Stimulated activated CD4-positive, alpha-beta T cell treated with anti-CD3 and anti-CD28 coated beads, TNF-alpha, amount 100 ng/mL, for 1 hour (primary cell): ENCODE measurements at regions not wholly inside any gene's neighbourhood (a gene's known extent, or its start where the extent isn't known, plus 50 kb on each side); places are given as distances from the start of the nearest gene placed in this dataset.
"Not testable (repeated sequence)": the region's sequence is repeated elsewhere in the genome, so short reads cannot be mapped to it uniquely, and the experiment has no call there.

ENCODE experiments used
- DNase-seq, 3 donors: peaks; one replicate each; pipeline ENCODE4 v3.0.0-alpha.2; 2020; ENCODE audit warnings: low read depth in 3 of 3, low spot score in 1 of 3

DNA sequence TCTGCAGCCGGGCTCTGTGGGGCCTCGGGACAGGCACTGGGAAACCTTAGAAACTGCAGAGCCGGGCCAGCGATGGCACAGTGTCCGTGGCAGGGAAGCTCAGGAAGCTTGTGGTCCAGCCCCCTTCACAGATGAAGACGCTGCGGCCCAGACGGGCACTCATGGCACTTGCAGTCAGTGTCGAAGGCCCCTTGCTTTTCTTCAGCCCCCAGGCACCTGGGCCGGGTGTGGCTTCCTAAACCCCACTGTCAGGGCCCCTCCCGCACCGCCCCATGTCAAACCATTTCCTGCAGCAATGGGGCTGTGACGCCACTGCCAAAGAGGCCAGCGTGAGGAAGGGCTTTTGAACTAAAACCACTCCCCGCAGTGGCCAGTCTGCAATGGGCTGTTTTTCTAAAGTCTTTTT is 164.0 kb downstream of the LAT start:
- peak; percentile 19 to 52 (median 38) for DNase-seq

DNA sequence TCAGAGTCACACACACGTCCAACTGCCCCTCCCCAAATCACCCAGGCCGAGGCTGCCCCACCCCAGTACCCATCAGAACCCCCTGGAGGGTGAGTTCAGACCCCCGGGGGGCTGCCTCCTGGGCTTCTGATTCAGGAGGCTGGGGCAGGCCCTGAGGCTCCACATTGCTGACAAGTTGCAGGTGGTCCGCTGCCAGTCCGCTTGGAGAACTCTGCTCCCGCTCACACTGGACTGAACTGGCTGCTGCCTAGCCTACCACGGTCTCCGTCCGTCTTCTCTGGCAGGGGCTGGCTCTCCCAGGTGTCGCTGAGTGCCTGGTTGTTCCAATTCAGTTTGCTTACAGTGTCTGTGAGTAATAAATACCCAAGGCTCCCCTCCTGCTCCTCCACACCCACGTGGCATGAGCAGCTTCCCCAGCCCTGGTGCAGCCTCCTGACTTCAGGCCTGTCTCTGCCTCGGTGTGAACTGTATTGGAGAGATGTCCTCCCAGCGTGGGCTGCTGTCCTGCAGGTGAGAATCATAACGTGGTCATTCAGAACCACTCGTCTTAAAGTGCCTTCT is 163.4 kb downstream of the LAT start:
- peak in 1 of 3 donors; percentile 26 for DNase-seq

DNA sequence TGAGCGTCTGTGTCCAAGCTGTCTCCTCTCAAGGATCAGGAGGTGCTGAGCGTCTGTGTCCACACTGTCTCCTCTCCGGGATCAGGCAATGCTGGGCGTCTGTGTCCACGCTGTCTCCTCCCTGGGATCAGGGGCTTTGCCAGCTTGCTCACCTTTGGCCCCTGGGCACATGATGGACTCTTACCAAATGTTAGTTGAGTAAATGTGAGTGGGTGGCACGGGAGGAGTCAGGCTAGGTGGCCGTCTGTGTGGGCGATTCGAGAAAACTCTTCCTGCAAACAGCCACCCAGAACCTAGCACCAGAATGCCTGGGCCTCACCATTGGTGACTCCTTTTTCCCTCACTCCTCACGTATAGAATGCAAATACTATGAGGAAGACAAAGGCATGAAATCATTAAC is 162.9 kb downstream of the LAT start:
- not testable (repeated sequence) for DNase-seq

DNA sequence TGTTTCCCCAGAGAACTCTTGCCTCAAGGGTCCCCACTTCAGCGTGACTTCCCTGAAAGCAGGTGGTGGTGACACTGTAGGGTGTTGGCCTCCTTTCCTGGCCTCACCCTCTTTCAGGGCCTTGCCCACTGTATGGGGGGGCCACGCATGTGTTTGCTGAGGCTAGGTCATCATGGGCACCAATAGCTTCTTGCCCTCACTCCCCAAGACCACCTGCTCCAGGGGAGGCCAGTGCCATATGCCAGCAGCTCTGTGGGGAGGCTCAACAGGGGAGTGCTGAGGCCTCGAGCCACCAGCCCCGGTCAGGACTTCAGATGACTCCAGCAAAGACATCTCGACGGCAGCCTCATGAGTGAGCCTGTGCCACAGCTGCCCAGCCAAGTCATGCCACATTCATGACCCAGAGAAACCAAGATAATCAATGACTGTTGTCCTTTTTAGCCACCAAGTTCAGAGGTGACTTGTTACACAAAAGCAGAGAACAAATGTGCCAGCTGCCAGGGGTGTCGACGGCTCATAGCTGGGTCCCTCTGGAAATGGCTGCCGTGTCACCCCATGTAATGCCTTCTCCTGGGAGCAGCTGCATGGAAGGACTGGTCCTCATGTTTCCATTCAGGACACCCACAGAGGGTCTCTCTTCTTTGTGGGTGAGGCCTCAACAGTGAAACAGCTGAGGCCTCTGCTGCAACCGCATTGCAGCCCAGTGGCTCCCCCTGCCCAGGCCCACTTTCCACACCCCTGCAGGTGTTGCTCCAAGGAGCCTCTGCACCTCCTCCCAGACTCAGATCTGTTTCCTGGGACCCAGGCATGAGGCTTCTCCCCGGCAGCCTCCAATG is 162.2 kb downstream of the LAT start:
- not testable (repeated sequence) for DNase-seq

DNA sequence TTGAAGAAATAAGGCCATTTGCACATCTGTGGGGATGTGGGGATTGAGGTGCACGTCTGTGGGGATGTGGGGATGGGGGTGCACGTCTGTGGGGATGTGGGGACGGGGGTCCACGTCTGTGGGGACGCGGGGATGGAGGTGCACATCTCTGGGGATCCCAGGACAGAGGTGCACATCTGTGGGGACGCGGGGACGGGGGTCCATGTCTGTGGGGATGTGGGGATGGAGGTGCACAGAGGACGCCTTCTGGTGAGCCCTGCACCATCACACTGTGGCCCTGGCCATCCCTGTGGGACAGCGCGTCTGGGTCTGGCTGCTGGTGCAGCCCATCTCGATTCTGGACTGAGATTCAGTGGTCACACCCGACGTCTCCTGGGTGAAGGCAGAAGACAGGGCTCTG is 161.4 kb downstream of the LAT start:
- DNase-seq: no peak

DNA sequence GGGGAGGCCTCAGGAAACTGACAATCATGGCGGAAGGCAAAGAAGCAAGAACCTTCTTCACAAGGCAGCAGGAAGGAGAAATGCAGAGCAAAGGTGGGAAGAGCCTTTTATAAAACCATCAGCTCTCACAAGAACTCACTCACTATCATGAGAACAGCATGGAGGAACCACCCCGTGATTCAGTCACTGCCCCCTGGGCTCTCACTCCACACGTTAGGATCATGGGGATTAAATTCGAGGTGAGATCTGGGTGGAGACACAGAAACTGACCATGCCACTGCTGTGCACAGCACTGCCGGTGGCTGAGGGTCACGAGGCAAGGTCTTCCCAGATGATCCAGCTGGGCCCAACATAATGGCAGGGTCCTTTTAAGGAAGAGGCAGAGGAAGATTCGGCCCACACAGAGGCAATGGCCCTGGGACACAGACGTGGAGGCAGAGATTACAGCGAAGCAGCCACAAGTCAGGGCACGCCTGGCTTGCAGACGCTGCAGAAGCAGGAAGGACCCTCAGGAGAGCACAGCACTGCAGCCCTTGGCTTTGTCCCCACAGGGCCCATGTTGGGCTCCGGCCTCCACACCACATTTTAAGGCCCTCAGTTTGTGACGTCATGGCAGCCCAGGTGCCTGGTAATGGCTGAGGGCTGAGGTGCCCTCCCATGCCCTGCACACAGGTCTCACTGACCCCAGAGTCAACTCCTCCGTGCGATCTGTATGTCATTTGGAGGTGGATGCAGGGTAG is 160.8 kb downstream of the LAT start:
- DNase-seq: not testable (repeated sequence)

DNA sequence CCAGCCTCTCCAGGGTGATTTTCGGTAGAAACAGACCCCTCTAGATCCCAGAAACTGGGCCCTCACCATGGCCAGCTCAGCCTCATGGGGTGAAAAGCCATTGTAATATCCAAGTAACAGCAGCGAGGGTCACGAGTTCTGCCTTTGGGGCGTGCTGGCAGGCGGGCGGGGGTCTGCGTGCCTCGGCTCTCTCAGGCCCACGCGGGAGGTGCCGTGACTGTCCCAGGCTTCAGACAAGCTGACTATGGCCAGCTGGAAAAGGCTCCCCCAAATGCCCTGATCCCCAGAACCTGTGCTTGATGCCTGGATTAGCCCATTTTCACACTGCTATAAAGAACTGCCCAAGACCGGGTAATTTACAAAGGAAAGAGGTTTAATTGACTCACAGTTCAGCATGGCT is 160.2 kb downstream of the LAT start:
- not testable (repeated sequence) for DNase-seq

DNA sequence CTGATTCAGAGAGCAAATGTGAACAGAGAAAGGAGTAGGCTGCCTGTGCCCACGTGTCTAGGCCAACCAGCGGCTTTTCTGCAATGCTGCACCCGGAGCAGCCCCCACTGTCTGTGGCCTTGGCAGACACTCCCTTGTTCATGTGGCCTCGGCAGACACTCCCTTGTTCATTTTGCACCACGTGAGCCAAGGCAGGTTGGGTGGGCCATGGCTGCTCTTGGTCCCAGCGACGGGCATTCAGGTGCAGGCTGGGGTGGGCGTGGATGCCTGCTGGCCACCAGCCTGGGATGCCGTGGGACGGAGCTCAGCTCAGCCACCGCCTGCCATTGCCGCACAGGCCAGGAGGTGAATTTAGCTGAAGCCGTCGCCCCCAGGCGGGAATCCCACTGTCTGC is 159.8 kb downstream of the LAT start:
- not testable (repeated sequence) for DNase-seq

DNA sequence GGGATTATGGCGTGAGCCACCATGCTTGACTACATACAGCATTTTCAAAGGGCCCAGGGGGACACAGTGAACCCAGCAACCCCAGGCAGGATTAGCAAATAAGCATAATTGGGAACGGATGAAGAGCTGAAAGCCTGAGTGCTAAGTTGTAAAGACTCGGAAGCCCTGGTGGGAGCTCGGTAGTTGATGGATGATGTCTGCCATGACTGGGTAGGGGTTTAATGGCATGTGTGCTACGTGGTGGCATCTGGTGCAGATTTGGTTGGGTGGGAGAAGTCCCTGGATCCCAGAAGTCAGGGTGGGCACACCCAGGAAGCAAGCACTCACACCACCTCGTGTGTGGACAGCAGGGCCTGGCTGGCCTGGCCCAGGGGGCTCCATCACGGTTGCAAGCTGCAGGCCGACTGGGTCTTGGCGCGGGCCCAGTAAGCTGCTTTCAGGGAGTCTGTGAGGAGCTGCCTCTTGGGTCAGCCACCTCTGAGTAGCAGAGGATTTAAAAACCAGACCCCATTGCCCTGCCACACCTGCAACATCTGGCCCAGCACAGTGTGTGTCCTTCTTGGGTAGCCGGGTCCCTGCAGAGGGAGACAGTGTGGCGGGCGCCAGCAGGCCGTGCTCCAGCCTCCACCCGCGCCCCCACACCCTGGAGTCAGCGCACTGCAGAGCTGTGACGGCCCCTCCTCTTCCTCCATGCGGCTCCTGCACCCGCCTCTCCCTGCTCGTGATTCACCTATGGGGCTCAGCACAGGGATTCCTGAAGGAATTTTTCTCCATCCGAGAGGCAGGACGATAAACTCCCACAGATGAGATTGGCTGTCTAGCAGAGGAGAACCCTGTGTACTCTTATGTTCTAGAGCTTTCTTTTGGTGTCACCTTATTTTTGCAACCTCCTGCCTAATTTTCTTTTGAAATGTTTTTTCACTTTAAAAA is 159.2 kb downstream of the LAT start:
- DNase-seq: not testable (repeated sequence)

DNA sequence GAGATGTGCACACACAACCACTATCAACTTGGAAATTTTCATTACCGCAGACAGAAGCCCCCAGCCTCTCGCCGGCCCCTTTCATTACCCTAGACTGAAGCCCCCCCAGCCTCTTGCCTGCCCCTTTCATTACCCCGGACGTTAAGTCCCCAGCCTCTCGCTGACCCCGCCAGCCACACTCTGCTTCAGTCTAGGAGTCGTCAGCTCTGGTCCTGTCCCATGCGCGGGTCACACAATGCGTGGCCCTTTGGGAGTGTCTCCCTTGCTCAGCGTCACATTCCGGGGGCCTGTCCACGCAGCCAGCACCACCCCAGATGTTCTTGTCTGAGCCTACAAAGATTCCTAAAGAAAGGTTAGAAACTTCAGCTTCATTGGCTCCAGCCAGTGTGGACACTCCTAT is 157.7 kb downstream of the LAT start:
- DNase-seq: not testable (repeated sequence)

DNA sequence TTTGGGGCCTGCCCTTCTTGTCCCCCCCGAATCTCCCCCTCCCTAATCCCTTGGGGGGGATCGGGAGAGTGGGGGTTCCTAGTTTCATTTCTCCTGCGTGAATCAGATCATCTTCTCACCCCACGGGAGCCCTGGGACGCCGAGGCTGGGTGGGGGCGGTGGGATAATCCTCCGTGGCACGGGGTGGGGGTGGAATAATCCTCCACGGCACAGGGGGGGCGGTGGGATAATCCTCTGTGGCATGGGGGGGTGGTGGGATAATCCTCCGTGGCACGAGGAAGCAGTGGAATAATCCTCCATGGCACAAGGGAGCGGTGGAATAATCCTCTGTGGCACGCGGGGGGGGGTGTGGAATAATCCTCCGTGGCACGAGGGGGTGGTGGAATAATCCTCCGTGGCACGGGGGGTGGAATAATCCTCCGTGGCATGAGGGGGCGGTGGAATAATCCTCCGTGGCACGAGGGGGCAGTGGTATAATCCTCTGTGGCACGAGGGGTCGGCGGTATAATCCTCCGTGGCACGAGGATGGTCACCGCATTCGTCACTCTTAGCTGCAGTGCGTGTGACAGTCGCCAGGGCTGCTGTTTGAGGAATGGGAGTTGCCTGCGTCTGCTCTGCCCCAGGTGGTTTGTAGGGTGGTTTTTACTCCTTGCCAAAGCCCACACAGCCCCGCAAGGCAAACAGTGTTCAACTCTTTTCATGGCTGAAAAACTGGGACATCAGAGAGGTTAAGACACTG is 156.9 kb downstream of the LAT start:
- no peak for DNase-seq

DNA sequence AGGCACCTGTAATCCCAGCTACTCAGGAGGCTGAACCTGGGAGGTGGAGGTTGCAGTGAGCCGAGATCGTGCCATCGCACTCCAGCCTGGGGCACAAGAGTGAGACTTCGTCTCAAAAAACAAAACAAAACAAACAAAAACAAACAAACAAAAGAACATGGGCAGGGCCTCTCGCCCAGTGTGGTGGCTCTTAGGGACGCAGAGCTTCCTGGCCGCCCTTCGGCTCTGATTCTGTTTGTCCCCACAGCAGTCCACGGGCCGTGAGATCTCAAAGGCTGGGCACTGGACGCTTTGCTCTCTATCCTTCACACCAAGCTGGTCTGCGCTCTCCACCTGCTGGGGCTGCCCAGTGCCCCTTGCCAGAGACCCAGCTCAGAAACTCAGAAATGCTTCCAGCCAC is 156.3 kb downstream of the LAT start:
- DNase-seq: not testable (repeated sequence)

DNA sequence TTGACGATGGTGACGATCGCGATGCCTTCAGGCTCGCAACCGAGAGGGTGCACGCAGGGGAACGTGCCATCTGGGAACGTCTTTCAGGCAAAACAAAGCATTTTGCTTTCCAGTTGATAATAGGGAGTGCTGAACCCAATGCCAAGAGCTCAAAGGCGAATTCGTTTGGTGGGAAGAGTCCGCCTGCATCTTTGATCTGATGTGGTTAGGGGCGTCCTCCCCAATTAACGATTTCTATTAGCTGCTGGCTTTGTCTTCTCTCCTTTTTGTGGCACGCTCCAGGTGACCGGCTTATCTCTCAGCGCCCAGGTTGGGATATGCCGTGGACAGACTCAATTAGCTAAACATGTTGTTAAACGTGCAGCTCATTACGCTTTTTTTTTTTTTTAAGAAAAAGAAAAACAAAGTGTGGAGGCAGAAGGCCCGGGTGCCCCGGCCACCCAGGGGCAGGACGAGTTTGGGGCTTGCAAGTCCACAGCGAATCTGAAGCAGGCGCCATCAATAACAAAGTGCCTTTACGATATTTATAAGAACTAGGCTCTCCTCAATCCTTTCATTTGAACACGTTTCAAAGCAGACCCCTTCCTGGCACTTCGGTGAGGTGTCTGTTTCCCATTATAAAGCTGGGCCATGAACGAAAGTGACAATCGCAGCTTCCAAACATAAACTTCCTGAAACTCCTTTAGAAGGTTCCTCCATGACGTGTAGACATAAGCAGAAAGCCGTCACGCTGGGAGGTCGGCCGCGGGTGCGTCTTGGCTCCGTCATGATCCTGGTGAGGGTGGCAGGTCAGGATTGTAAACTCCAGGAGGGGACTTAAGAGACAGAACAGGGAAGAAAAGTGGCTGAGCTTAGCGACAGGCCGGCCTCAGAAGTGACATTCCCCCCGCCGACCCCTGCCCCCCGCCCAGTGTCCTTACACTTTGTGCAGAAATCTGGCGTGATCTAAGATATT is 155.3 kb downstream of the LAT start:
- DNase-seq: not testable (repeated sequence)

DNA sequence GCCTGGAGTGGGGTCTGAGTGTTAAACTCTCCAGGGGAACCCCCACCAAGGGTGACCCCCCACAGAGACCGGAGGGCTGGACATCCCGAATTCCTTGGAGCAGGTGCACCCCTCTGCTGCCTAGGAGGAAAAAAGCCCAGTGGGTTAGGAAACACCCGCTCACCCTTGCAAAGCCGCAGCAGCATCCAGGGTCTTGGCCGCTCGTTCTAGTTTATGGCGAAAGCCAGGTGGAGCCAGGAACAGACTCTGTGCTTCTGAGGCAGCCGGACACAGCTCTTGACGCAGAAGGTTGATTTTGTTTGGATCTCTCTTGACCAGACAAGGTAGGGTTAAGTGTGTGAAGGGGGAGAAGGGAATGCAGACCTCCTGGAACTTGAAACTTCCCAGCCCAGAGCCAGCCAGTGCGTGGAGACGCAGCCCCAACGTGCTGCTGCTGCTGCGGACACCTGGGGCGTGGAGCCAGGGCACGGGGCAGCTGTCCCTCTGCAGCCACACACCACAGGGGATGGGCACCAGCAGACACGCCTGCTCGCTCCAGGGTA is 154.5 kb downstream of the LAT start:
- no peak for DNase-seq

DNA sequence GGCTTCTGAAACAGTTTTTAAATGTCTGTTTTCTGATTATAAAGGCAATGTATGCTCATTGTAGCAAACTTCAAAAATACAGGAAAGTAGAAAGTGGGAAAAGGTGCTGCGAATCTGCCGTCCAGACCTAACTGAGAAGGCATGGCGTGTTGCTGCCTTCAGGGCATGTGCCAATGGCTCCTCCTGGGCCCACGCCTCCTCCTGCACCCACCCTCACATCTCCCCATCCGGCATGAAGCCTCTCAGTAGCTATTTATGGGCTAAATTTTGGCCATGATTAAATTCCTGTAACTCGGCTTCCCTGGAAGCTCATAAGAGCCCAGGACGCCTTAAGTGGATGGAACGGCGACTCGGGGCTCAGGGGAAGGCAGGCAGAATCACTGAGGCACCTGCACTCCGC is 153.8 kb downstream of the LAT start:
- not testable (repeated sequence) for DNase-seq

DNA sequence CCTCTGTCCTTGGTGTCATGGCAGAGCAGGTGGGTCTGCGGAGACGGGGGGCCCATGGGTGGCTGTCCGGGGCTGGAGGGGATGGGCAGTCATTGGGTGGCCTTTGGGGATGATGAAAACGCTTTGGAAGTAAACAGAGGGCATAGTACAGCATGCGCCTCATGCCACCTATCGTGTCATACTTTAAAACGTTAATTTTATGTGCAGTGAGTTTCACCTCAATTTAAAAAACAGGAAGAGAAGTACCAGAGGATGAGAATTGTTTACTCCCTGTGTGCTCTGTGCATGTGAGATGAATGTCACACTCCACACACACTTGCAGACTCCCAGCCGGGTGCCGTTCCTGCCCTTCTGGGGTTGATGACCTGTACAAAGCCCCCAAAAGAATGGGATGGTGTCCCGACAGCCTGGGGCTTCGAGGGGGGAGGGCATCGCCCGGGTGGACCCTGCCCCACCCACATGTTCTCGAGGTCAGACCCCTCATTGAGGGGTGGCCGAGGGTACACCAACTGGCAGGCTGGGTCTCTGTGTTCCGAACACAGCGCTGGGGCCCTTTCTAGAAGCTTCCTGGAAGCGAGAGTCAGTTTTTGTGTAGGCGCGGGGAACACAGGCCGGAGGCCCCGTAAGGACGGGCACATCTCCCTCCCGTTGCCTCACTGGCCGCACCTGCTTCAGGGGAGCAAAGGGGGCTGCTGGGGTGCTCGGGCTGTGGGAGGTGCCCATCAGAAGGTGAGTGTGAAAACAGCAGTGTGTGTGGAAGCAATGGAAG is 153.2 kb downstream of the LAT start:
- not testable (repeated sequence) for DNase-seq

DNA sequence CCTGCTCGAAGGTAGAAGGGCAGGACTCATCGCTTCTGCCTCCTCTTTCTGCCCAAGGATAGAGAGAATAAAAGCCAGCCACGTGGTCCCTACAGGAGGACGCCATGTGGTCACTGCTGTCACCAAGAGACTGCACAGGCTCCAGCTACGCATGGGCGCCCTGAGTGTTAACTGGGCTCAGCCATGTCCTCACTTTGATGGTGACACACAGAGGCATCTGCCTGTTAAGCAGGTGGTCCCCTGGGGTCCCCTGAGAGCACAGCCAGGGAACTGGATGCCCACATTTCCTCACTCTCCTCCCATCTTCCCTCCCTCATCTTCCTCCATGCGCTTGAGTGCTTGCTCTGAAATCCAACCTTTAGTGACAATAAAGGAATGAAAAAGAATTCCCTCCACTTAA is 152.6 kb downstream of the LAT start:
- DNase-seq: not testable (repeated sequence)

DNA sequence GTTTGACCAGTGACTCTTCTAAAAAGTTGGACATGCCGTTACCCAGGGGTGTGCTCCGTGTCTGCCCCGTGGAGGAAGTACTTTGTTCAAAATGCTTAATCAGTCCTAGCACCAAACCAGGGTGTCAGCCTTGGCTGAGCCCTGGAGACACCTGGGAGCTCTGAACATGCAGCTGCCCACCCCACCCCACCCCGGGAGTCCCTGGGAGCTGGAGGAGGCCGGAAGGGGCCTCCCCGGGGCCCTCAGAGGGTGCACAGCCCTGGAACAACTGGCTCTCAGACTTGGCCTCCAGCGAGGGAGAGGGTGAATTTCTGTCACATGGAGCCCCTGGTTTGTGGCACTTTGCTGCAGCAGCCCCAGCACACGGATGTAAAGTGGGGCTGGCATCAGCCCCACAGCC is 152.1 kb downstream of the LAT start:
- not testable (repeated sequence) for DNase-seq
